GM12878 (cell line): ENCODE measurements at regions not wholly inside any gene's neighbourhood (a gene's known extent, or its start where the extent isn't known, plus 50 kb on each side); places are given as distances from the start of the nearest gene placed in this dataset.

ENCODE experiments used
- ATAC-seq: fragments of 200-7000 bp; cut with Tn5 transposase; 3 replicates; pipeline ENCODE4 v1.9.1; 2020; ENCODE audit warnings: mild to moderate bottlenecking, moderate library complexity
- BruUV-seq: library from RNA; stranded (reverse); fragments of 400-500 nt; replicated peaks from 2 replicates; lab custom pipeline; 2021; lab: Mats Ljungman, UMichigan
- CTCF ChIA-PET: fragments of 300-600 bp; sonication (Branson Sonifier 250); formaldehyde crosslinking; extraction: SDS; loops from one replicate; lab custom pipeline; 2021; ENCODE audit warnings: inconsistent platforms; lab: Yijun Ruan, JAX
- POLR2A ChIA-PET: fragments of 350-600 bp; formaldehyde crosslinking; extraction: SDS; loops from one replicate; lab custom pipeline; 2021; ENCODE audit warnings: inconsistent platforms; lab: Charles Lee
- RAD21 ChIA-PET: fragments of 300-600 bp; sonication (Branson Sonifier 250); formaldehyde crosslinking; loops from one replicate; lab custom pipeline; 2023; ENCODE audit warnings: antibody characterized with exemption; ENCODE audit not compliant: unreplicated experiment; lab: Charles Lee
- SMC1A ChIA-PET: fragments of 300-600 bp; sonication (Branson Sonifier 250); formaldehyde crosslinking; loops from one replicate; lab custom pipeline; 2023; ENCODE audit not compliant: unreplicated experiment, uncharacterized antibody; lab: Charles Lee
- DNase-seq: peaks from one replicate; pipeline ENCODE4 v3.0.0-alpha.2; 2011; ENCODE audit warnings: low read depth, low spot score
- FAIRE-seq: peaks from 3 replicates; lab custom pipeline; 2011; peaks lifted over from hg19 to GRCh38; lab: Jason Lieb, UNC
- H2AFZ ChIP-seq: 2 replicates; pipeline ENCODE4 v1.6.0; 2011; ENCODE audit warnings: low read depth, low read length, control low read depth; ENCODE audit not compliant: control insufficient read depth
- H3K27ac ChIP-seq: 2 replicates; pipeline ENCODE4 v1.5.1; 2011; ENCODE audit warnings: control low read depth; ENCODE audit not compliant: control insufficient read depth, insufficient read depth
- H3K27me3 ChIP-seq, 2 experiments: replicated peaks in 1 of 2; 2 replicates each; pipeline versions ENCODE4 v1.6.0 to v1.6.1; 2011; ENCODE audit warnings: low read length in 1 of 2; ENCODE audit not compliant: control insufficient read depth in 2 of 2, insufficient read depth in 2 of 2
- H3K36me3 ChIP-seq, 2 experiments: 2 replicates each; pipeline ENCODE4 v1.5.1; 2011; ENCODE audit warnings: low read length in 1 of 2; ENCODE audit not compliant: control insufficient read depth in 2 of 2, insufficient read depth in 2 of 2
- H3K4me1 ChIP-seq: 2 replicates; pipeline ENCODE4 v1.6.1; 2011; ENCODE audit warnings: mild to moderate bottlenecking, low read length, moderate library complexity, mixed read lengths; ENCODE audit not compliant: control insufficient read depth, insufficient read depth
- H3K4me2 ChIP-seq: 2 replicates; pipeline ENCODE4 v1.6.0; 2011; ENCODE audit warnings: control low read depth; ENCODE audit not compliant: control insufficient read depth, insufficient read depth
- H3K4me3 ChIP-seq: fragments of 200-600 bp; sonication (generic); 2 replicates; pipeline ENCODE4 v1.5.1; 2016
- H3K79me2 ChIP-seq: 2 replicates; pipeline ENCODE4 v1.6.0; 2011; ENCODE audit warnings: low read length; ENCODE audit not compliant: control insufficient read depth, insufficient read depth
- H3K9ac ChIP-seq: 2 replicates; pipeline ENCODE4 v1.8.0; 2011; ENCODE audit warnings: low read length, control low read depth, mixed read lengths; ENCODE audit not compliant: control insufficient read depth, insufficient read depth
- H3K9me3 ChIP-seq: replicated peaks from 3 replicates; pipeline ENCODE4 v1.5.1; 2011; ENCODE audit warnings: mild to moderate bottlenecking, low read length; ENCODE audit not compliant: control insufficient read depth, insufficient read depth
- H4K20me1 ChIP-seq: 2 replicates; pipeline ENCODE4 v1.6.0; 2011; ENCODE audit not compliant: control insufficient read depth, insufficient read depth
- ETV6 ChIP-seq, 2 experiments: fragments of 450-650 bp in 1 of 2; IDR thresholded peaks in 1 of 2; conservative IDR thresholded peaks in 1 of 2; 2 replicates each; pipeline ENCODE4 v1.6.1; 2014; ENCODE audit warnings: antibody characterized with exemption in 1 of 2, borderline replicate concordance in 1 of 2, low read depth in 1 of 2, mild to moderate bottlenecking in 1 of 2, moderate library complexity in 1 of 2
- KAT2A ChIP-seq: conservative IDR thresholded peaks from 2 replicates; pipeline ENCODE4 v1.6.1; 2011; ENCODE audit warnings: low read depth, low read length; ENCODE audit not compliant: control insufficient read depth
- MYB ChIP-seq: fragments of 150-350 bp; IDR thresholded peaks from 2 replicates; pipeline ENCODE4 v1.6.1; 2014; ENCODE audit warnings: mild to moderate bottlenecking, low read depth, low read length, borderline replicate concordance
- NFIC ChIP-seq: IDR thresholded peaks from 2 replicates; pipeline ENCODE4 v1.6.1; 2012; ENCODE audit warnings: low read depth, mild to moderate bottlenecking, inconsistent platforms, low read length, moderate library complexity
- NFXL1 ChIP-seq: fragments of 450-650 bp; IDR thresholded peaks from 2 replicates; pipeline ENCODE4 v1.6.1; 2017; ENCODE audit warnings: antibody characterized with exemption, mild to moderate bottlenecking, borderline replicate concordance
- NFYA ChIP-seq: IDR thresholded peaks from 2 replicates; pipeline ENCODE4 v1.6.1; 2011; ENCODE audit warnings: low read depth, mild to moderate bottlenecking, low read length, improper control_type of control experiment, borderline replicate concordance
- NR2C2 ChIP-seq: IDR thresholded peaks from 2 replicates; pipeline ENCODE4 v1.6.1; 2011; ENCODE audit warnings: borderline replicate concordance, low read depth; ENCODE audit not compliant: control insufficient read depth, insufficient read length
- RBBP5 ChIP-seq: fragments of 200-600 bp; sonication (generic); conservative IDR thresholded peaks from 2 replicates; pipeline ENCODE4 v1.6.1; 2016
- RFX5 ChIP-seq: IDR thresholded peaks from 2 replicates; pipeline ENCODE4 v1.6.1; 2011; ENCODE audit warnings: low read depth, low read length, improper control_type of control experiment
- SIN3A ChIP-seq: IDR thresholded peaks from 2 replicates; pipeline ENCODE4 v1.6.1; 2012; ENCODE audit warnings: low read depth, low read length, improper control_type of control experiment
- TARDBP ChIP-seq: IDR thresholded peaks from 2 replicates; pipeline ENCODE4 v1.6.1; 2016; ENCODE audit warnings: borderline replicate concordance
- WGBS: methylation state at CpG from one replicate; pipeline ENCODE4 v1.1.6; 2016; ENCODE audit warnings: low lambda C conversion rate; ENCODE audit not compliant: insufficient replicate concordance, insufficient coverage; ENCODE audit errors: missing lambda C conversion rate; 5-methylcytosine and 5-hydroxymethylcytosine counted together
- in situ Hi-C: fragments of 300-500 bp; cut with MboI; formaldehyde crosslinking; loops from 9 replicates; pipeline ENCODE4 v1.14.3; 2018; ENCODE audit warnings: mixed read lengths
- intact Hi-C: fragments of 100-400 bp; cut with micrococcal nuclease; formaldehyde crosslinking; loops from one replicate; pipeline ENCODE4 v1.14.2; 2022; ENCODE audit not compliant: unreplicated experiment

GRCh38 chr3:72275331-72275751 lies 490.4 kb upstream of the PROK2 start:
- H3K9me3 ChIP-seq = no peaks in the 10 kb centered on the region; the same call in 2 of the 3 replicates
- no peaks in the 10 kb centered on the region for H3K79me2 ChIP-seq
- ChIA-PET RAD21 (no interaction called here), POLR2A (no interaction called here), SMC1A (interaction anchor here (0.9 kb wide), 1 partner anchor 166 kb away, joined by 3 read pairs; no protein-coding TSS in a partner anchor), CTCF (interaction anchor here (1.3 kb wide), 1 partner anchor 10 kb away, joined by 5 read pairs; no protein-coding TSS in a partner anchor)
- no TSS peak for BruUV-seq
- intact Hi-C loops (loop anchor here (5.0 kb wide), 1 partner anchor 547 kb away; no protein-coding TSS in a partner anchor), in situ Hi-C loops (no loop called here)
- ATAC-seq = no peak
- no peak overlapping the region for H3K9ac ChIP-seq
- H3K4me2 ChIP-seq = no peak overlapping the region
- H3K4me1 ChIP-seq = peaks cover 23% of the 10 kb centered on the region
- WGBS = 77% methylated on average over 7 of the region's 7 CpGs
- no peaks in the 10 kb centered on the region for H3K27me3 ChIP-seq
- H3K27ac ChIP-seq = no peak overlapping the region
- H4K20me1 ChIP-seq = no peaks in the 10 kb centered on the region
- TF ChIP-seq MYB (no peak), NFIC (no peak), KAT2A (no peak), NFYA (no peak), TARDBP (no peak), RBBP5 (no peak), NFXL1 (no peak), ETV6 (conservative IDR thresholded peaks at IDR 0.05 in 1 of 2, IDR thresholded peaks at IDR 0.05 in 1 of 2; ENCODE audit: borderline replicate concordance in 1 of 2, low read depth in 1 of 2) (no peak), RFX5 (no peak), SIN3A (no peak), NR2C2 (no peak)
- FAIRE-seq = no peak
- DNase-seq = no peak
- no peaks in the 10 kb centered on the region for H3K36me3 ChIP-seq
- H3K4me3 ChIP-seq = no peak overlapping the region
- H2AFZ ChIP-seq = no peak overlapping the region
